Bronchial epithelial cell (primary cell): ENCODE measurements at regions not wholly inside any gene's neighbourhood (a gene's known extent, or its start where the extent isn't known, plus 50 kb on each side); places are given as distances from the start of the nearest gene placed in this dataset.

Experiments
- DNase-seq: peaks from one replicate; pipeline ENCODE4 v3.0.0-alpha.2; 2010; ENCODE audit warnings: low read depth
- FAIRE-seq: peaks from 2 replicates; lab custom pipeline; 2011; peaks lifted over from hg19 to GRCh38; lab: Jason Lieb, UNC
- H3K27me3 ChIP-seq: 2 replicates; pipeline ENCODE4 v1.5.1; 2011; ENCODE audit warnings: low read length; ENCODE audit not compliant: control insufficient read depth, insufficient read depth
- H3K36me3 ChIP-seq: 2 replicates; pipeline ENCODE4 v1.5.1; 2011; ENCODE audit warnings: low read length; ENCODE audit not compliant: control insufficient read depth, insufficient read depth
- H3K4me3 ChIP-seq: 2 replicates; pipeline ENCODE4 v1.5.1; 2011; ENCODE audit warnings: mild to moderate bottlenecking, low read depth, low read length, control low read depth
- CTCF ChIP-seq: IDR thresholded peaks from 2 replicates; pipeline ENCODE4 v1.5.1; 2011; ENCODE audit warnings: mild to moderate bottlenecking, moderate library complexity, low read length, control low read depth, inconsistent platforms; ENCODE audit not compliant: insufficient read depth, severe bottlenecking

GRCh38 chr15:25616471-25616870, 177.6 kb upstream of the UBE3A start:
- TF ChIP-seq CTCF = no peak
- no peak for FAIRE-seq
- DNase-seq = no peak
- Histone ChIP-seq H3K36me3 (no peaks in the 10 kb centered on the region), H3K27me3 (no peaks in the 10 kb centered on the region), H3K4me3 (no peak overlapping the region)

GRCh38 chr15:25613134-25613533, 174.3 kb upstream of the UBE3A start:
- Histone ChIP-seq H3K27me3 (no peaks in the 10 kb centered on the region), H3K4me3 (no peak overlapping the region), H3K36me3 (no peaks in the 10 kb centered on the region)
- DNase-seq (no peak), FAIRE-seq (no peak)
- no peak for TF ChIP-seq CTCF

GRCh38 chr15:25611603-25612002, 172.8 kb upstream of the UBE3A start:
- no peaks in the 10 kb centered on the region for H3K27me3 ChIP-seq
- TF ChIP-seq CTCF = no peak
- DNase-seq = peak; percentile 2
- FAIRE-seq = peak; percentile 7
- no peak overlapping the region for H3K4me3 ChIP-seq
- H3K36me3 ChIP-seq = no peaks in the 10 kb centered on the region

GRCh38 chr15:25609371-25609770, 170.5 kb upstream of the UBE3A start:
- DNase-seq = no peak
- Histone ChIP-seq H3K4me3 (no peak overlapping the region), H3K27me3 (no peaks in the 10 kb centered on the region), H3K36me3 (no peaks in the 10 kb centered on the region)
- TF ChIP-seq CTCF = no peak
- FAIRE-seq = no peak

GRCh38 chr15:25608926-25609325, 170.1 kb upstream of the UBE3A start:
- H3K36me3 ChIP-seq = no peaks in the 10 kb centered on the region
- H3K4me3 ChIP-seq = no peak overlapping the region
- no peak for FAIRE-seq
- H3K27me3 ChIP-seq = no peaks in the 10 kb centered on the region
- no peak for TF ChIP-seq CTCF
- DNase-seq = no peak

GRCh38 chr15:25605151-25605550, 166.3 kb upstream of the UBE3A start:
- Histone ChIP-seq H3K27me3 (no peaks in the 10 kb centered on the region), H3K4me3 (no peak overlapping the region), H3K36me3 (no peaks in the 10 kb centered on the region)
- no peak for DNase-seq
- FAIRE-seq = no peak
- TF ChIP-seq CTCF = no peak
